Mesenchymal stem cell (in vitro differentiated cells and primary cell): ENCODE measurements at regions not wholly inside any gene's neighbourhood (a gene's known extent, or its start where the extent isn't known, plus 50 kb on each side); places are given as distances from the start of the nearest gene placed in this dataset.
A peak's percentile ranks its signal among the peaks of the same experiment; 100 is the strongest.

Experiments used
- DNase-seq: peaks from one replicate; pipeline ENCODE4 v3.0.0-alpha.2; 2013
- H2AFZ ChIP-seq: one replicate; pipeline ENCODE4 v1.6.1; 2013; ENCODE audit warnings: low read depth, mild to moderate bottlenecking, control low read depth, inconsistent platforms, low read length, moderate library complexity
- H2AK5ac ChIP-seq: 2 replicates; pipeline ENCODE4 v1.6.1; 2013; ENCODE audit warnings: low read length, moderate library complexity, mild to moderate bottlenecking, inconsistent platforms; ENCODE audit not compliant: severe bottlenecking
- H2BK120ac ChIP-seq: one replicate; pipeline ENCODE4 v1.6.1; 2013; ENCODE audit warnings: low read depth, mild to moderate bottlenecking, inconsistent platforms, low read length, moderate library complexity
- H2BK12ac ChIP-seq, 2 experiments: one replicate each; pipeline ENCODE4 v1.6.1; 2013; ENCODE audit warnings: inconsistent platforms in 2 of 2, low read length in 2 of 2, mild to moderate bottlenecking in 2 of 2, moderate library complexity in 2 of 2, control low read depth in 1 of 2
- H2BK15ac ChIP-seq: one replicate; pipeline ENCODE4 v1.6.1; 2013; ENCODE audit warnings: mild to moderate bottlenecking, low read depth, inconsistent platforms; ENCODE audit not compliant: poor library complexity, severe bottlenecking
- H2BK5ac ChIP-seq: 2 replicates; pipeline ENCODE4 v1.6.1; 2013; ENCODE audit warnings: low read depth, mild to moderate bottlenecking, low read length, control low read depth, inconsistent platforms; ENCODE audit not compliant: poor library complexity, severe bottlenecking
- H3K14ac ChIP-seq, 2 experiments: one replicate each; pipeline ENCODE4 v1.6.1; 2013; ENCODE audit warnings: inconsistent platforms in 2 of 2, low read length in 2 of 2, control low read depth in 1 of 2, mild to moderate bottlenecking in 1 of 2, moderate library complexity in 1 of 2
- H3K18ac ChIP-seq, 2 experiments: one replicate each; pipeline ENCODE4 v1.6.1; 2013; ENCODE audit warnings: inconsistent platforms in 2 of 2, low read length in 2 of 2, control low read depth in 1 of 2, low read depth in 1 of 2, mild to moderate bottlenecking in 1 of 2
- H3K23ac ChIP-seq, 2 experiments: one replicate each; pipeline ENCODE4 v1.6.1; 2013; ENCODE audit warnings: inconsistent platforms in 2 of 2, low read length in 2 of 2, mild to moderate bottlenecking in 2 of 2, moderate library complexity in 2 of 2, control low read depth in 1 of 2
- H3K27ac ChIP-seq: 2 replicates; pipeline ENCODE4 v1.5.1; 2013; ENCODE audit warnings: mild to moderate bottlenecking, moderate library complexity, low read length, control low read depth, inconsistent platforms; ENCODE audit not compliant: poor library complexity, severe bottlenecking
- H3K27me3 ChIP-seq, 2 experiments: 2 replicates each; pipeline versions ENCODE4 v1.6.1 to v1.7.0; 2013; ENCODE audit warnings: low read length in 2 of 2, mild to moderate bottlenecking in 2 of 2, moderate library complexity in 2 of 2, control low read depth in 1 of 2, inconsistent platforms in 1 of 2; ENCODE audit not compliant: control insufficient read depth in 1 of 2, insufficient read depth in 1 of 2
- H3K36me3 ChIP-seq, 2 experiments: 2 replicates each; pipeline versions ENCODE4 v1.6.1 to v1.7.0; 2013; ENCODE audit warnings: low read length in 2 of 2, control low read depth in 1 of 2, inconsistent platforms in 1 of 2, low read depth in 1 of 2, mild to moderate bottlenecking in 1 of 2; ENCODE audit not compliant: insufficient read depth in 2 of 2, control insufficient read depth in 1 of 2
- H3K4ac ChIP-seq, 2 experiments: one replicate each; pipeline ENCODE4 v1.6.1; 2013; ENCODE audit warnings: inconsistent platforms in 2 of 2, low read length in 2 of 2, mild to moderate bottlenecking in 2 of 2, moderate library complexity in 2 of 2, control low read depth in 1 of 2, low read depth in 1 of 2
- H3K4me1 ChIP-seq: 2 replicates; pipeline ENCODE4 v1.6.1; 2013; ENCODE audit warnings: low read depth, low read length, control low read depth; ENCODE audit not compliant: control insufficient read depth, insufficient read depth
- H3K4me2 ChIP-seq: 2 replicates; pipeline ENCODE4 v1.6.1; 2013; ENCODE audit warnings: low read length, mild to moderate bottlenecking, inconsistent platforms; ENCODE audit not compliant: poor library complexity, severe bottlenecking
- H3K4me3 ChIP-seq, 2 experiments: 2 replicates each; pipeline versions ENCODE4 v1.5.1 to v1.7.0; 2013; ENCODE audit warnings: low read length in 2 of 2, mild to moderate bottlenecking in 2 of 2, control low read depth in 1 of 2, low read depth in 1 of 2; ENCODE audit not compliant: insufficient read depth in 1 of 2
- H3K79me1 ChIP-seq: replicated peaks from 2 replicates; pipeline ENCODE4 v1.6.1; 2013; ENCODE audit warnings: mild to moderate bottlenecking, control low read depth, low read length, inconsistent platforms; ENCODE audit not compliant: poor library complexity, severe bottlenecking
- H3K9ac ChIP-seq: 2 replicates; pipeline ENCODE4 v1.7.0; 2013; ENCODE audit warnings: mild to moderate bottlenecking, low read length, moderate library complexity
- H3K9me3 ChIP-seq: 2 replicates; pipeline ENCODE4 v1.7.0; 2013; ENCODE audit warnings: mild to moderate bottlenecking, low read length; ENCODE audit not compliant: control insufficient read depth
- H4K8ac ChIP-seq: one replicate; pipeline ENCODE4 v1.6.1; 2013; ENCODE audit warnings: inconsistent platforms, mild to moderate bottlenecking, low read length, moderate library complexity
- H4K91ac ChIP-seq: one replicate; pipeline ENCODE4 v1.6.1; 2013; ENCODE audit warnings: mild to moderate bottlenecking, low read length, inconsistent platforms
- WGBS: methylation state at CpG from one replicate; pipeline ENCODE4 v1.1.7; 2013; ENCODE audit warnings: mixed read lengths; 5-methylcytosine and 5-hydroxymethylcytosine counted together

GRCh38 chr10:10901906-10902305 is 115.8 kb upstream of the CELF2 start:
- no peaks in the 10 kb centered on the region for H3K27me3 ChIP-seq
- H2BK5ac ChIP-seq = no peak overlapping the region
- no peaks in the 10 kb centered on the region for H3K36me3 ChIP-seq
- H3K14ac ChIP-seq = no peak overlapping the region
- no peak overlapping the region for H3K4me2 ChIP-seq
- H2AFZ ChIP-seq = no peak overlapping the region
- no peak overlapping the region for H3K18ac ChIP-seq
- no peak overlapping the region for H2AK5ac ChIP-seq
- no peak overlapping the region for H3K27ac ChIP-seq
- no peak overlapping the region for H3K4ac ChIP-seq
- no peak overlapping the region for H3K9ac ChIP-seq
- no peak overlapping the region for H4K91ac ChIP-seq
- DNase-seq = no peak
- WGBS = 100% methylated on average over 1 of the region's 3 CpGs
- H2BK12ac ChIP-seq = no peak overlapping the region
- H3K4me1 ChIP-seq = no peaks in the 10 kb centered on the region
- H3K9me3 ChIP-seq = peaks cover 7% of the 10 kb centered on the region
- H2BK15ac ChIP-seq = no peak overlapping the region
- H4K8ac ChIP-seq = no peak overlapping the region
- no peak overlapping the region for H3K4me3 ChIP-seq
- no peak overlapping the region for H3K23ac ChIP-seq
- no peak overlapping the region for H2BK120ac ChIP-seq
- no peaks in the 10 kb centered on the region for H3K79me1 ChIP-seq

- Histone ChIP-seq H3K79me1 (no peaks in the 10 kb centered on the region), H3K27me3 (no peaks in the 10 kb centered on the region), H3K14ac (no peak overlapping the region), H3K18ac (no peak overlapping the region), H3K9me3 (peaks cover 2% of the 10 kb centered on the region), H2AK5ac (no peak overlapping the region), H2BK15ac (no peak overlapping the region), H2BK120ac (no peak overlapping the region), H2AFZ (no peak overlapping the region), H3K36me3 (no peaks in the 10 kb centered on the region), H3K4ac (no peak overlapping the region), H3K4me1 (no peaks in the 10 kb centered on the region), H3K23ac (no peak overlapping the region), H3K4me2 (no peak overlapping the region), H4K91ac (no peak overlapping the region), H3K27ac (no peak overlapping the region), H2BK5ac (no peak overlapping the region), H2BK12ac (no peak overlapping the region), H3K4me3 (no peak overlapping the region), H3K9ac (no peak overlapping the region), H4K8ac (no peak overlapping the region)
- WGBS = 86% methylated on average over 2 of the region's 2 CpGs
- DNase-seq = no peak
Measured at GRCh38 chr10:10902951-10903350, 114.7 kb upstream of the CELF2 start.

- no peak overlapping the region for H2BK120ac ChIP-seq
- no peak overlapping the region for H3K18ac ChIP-seq
- H3K4me1 ChIP-seq = no peaks in the 10 kb centered on the region
- no peak overlapping the region for H4K8ac ChIP-seq
- no peak overlapping the region for H3K14ac ChIP-seq
- no peak overlapping the region for H3K4me3 ChIP-seq
- no peaks in the 10 kb centered on the region for H3K27me3 ChIP-seq
- WGBS = 92% methylated on average over 2 of the region's 2 CpGs
- H2AK5ac ChIP-seq = no peak overlapping the region
- no peak overlapping the region for H2AFZ ChIP-seq
- no peak overlapping the region for H3K23ac ChIP-seq
- no peaks in the 10 kb centered on the region for H3K36me3 ChIP-seq
- no peak overlapping the region for H2BK15ac ChIP-seq
- no peak overlapping the region for H3K9ac ChIP-seq
- no peaks in the 10 kb centered on the region for H3K9me3 ChIP-seq
- no peak for DNase-seq
- H2BK5ac ChIP-seq = no peak overlapping the region
- no peaks in the 10 kb centered on the region for H3K79me1 ChIP-seq
- no peak overlapping the region for H4K91ac ChIP-seq
- no peak overlapping the region for H3K4me2 ChIP-seq
- no peak overlapping the region for H2BK12ac ChIP-seq
- no peak overlapping the region for H3K27ac ChIP-seq
- no peak overlapping the region for H3K4ac ChIP-seq
Measured at GRCh38 chr10:10903620-10904019, 114.1 kb upstream of the CELF2 start.

GRCh38 chr10:10910634-10911033 is 107.0 kb upstream of the CELF2 start:
- Histone ChIP-seq H2BK120ac (no peak overlapping the region), H2AFZ (no peak overlapping the region), H4K8ac (no peak overlapping the region), H2BK5ac (no peak overlapping the region), H3K14ac (no peak overlapping the region), H3K27me3 (no peaks in the 10 kb centered on the region), H3K18ac (no peak overlapping the region), H3K9ac (peak overlapping the region; percentile 89), H3K23ac (no peak overlapping the region), H3K4ac (no peak overlapping the region), H4K91ac (no peak overlapping the region), H2BK15ac (no peak overlapping the region), H3K79me1 (no peaks in the 10 kb centered on the region), H3K4me2 (no peak overlapping the region), H3K9me3 (no peaks in the 10 kb centered on the region), H3K27ac (peak overlapping the region; percentile 81), H3K36me3 (no peaks in the 10 kb centered on the region), H2BK12ac (no peak overlapping the region), H3K4me1 (peaks cover 2% of the 10 kb centered on the region), H3K4me3 (peak overlapping the region in 1 of 2 experiments; percentile 67), H2AK5ac (peak overlapping the region; percentile 14)
- 94% methylated on average over 5 of the region's 7 CpGs for WGBS
- peak; percentile 7 for DNase-seq
